GM13976 (cell line): ENCODE measurements at regions not wholly inside any gene's neighbourhood (a gene's known extent, or its start where the extent isn't known, plus 50 kb on each side); places are given as distances from the start of the nearest gene placed in this dataset.
"Not testable (repeated sequence)": the region's sequence is repeated elsewhere in the genome, so short reads cannot be mapped to it uniquely, and the experiment has no call there.

ENCODE experiments used
- DNase-seq: peaks from one replicate; pipeline ENCODE4 v3.0.0; 2012; ENCODE audit warnings: low spot score
- in situ Hi-C: fragments of 300-500 bp; cut with MboI; formaldehyde crosslinking; loops from one replicate; pipeline ENCODE4 v1.12.0; 2022; ENCODE audit warnings: low sequenced_read_pairs, mixed read lengths, inconsistent platforms; ENCODE audit not compliant: unreplicated experiment
- TF ChIP-seq, protein P1 (sequence below): IDR thresholded peaks from 2 replicates; pipeline ENCODE4 v1.5.1; 2012; ENCODE audit warnings: borderline replicate concordance, mild to moderate bottlenecking; ENCODE audit not compliant: insufficient read depth; ENCODE audit errors: extremely low read depth, missing control alignments, control extremely low read depth

DNA sequence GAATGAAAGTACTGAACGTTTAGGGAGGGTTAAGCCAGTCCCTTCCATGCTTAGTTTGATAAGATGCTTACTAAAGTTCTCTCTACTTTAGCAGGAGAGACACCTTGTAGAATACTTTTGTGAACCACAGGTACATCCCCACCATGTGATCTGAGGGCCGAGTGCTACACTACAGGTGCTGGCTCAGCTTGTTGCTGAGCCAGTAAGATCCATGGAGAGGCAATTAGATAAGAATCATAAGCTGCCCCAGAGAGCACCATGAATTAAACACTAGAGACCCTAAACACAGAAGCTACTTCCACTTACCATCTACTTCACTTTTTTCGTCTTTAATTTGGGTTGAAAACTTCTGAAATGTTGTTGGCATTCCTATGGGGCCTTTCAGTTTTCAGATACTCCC is 70.5 kb upstream of the GOLGA8B start:
- in situ Hi-C loops, result no loop called here
- no peak for DNase-seq
- TF ChIP-seq, protein P1, sequence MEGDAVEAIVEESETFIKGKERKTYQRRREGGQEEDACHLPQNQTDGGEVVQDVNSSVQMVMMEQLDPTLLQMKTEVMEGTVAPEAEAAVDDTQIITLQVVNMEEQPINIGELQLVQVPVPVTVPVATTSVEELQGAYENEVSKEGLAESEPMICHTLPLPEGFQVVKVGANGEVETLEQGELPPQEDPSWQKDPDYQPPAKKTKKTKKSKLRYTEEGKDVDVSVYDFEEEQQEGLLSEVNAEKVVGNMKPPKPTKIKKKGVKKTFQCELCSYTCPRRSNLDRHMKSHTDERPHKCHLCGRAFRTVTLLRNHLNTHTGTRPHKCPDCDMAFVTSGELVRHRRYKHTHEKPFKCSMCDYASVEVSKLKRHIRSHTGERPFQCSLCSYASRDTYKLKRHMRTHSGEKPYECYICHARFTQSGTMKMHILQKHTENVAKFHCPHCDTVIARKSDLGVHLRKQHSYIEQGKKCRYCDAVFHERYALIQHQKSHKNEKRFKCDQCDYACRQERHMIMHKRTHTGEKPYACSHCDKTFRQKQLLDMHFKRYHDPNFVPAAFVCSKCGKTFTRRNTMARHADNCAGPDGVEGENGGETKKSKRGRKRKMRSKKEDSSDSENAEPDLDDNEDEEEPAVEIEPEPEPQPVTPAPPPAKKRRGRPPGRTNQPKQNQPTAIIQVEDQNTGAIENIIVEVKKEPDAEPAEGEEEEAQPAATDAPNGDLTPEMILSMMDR, result no peak

DNA sequence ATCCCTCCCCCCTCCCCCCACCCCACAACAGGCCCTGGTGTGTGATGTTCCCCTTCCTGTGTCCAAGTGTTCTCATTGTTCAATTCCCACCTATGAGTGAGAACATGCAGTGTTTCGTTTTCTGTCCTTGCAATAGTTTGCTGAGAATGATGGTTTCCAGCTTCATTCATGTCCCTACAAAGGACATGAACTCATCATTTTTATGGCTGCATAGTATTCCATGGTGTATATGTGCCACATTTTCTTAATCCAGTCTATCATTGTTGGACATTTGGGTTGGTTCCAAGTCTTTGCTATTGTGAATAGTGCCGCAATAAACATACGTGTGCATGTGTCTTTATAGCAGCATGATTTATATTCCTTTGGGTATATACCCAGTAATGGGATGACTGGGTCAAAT is 69.9 kb upstream of the GOLGA8B start:
- in situ Hi-C loops, DNase-seq: not testable (repeated sequence)

GRCh38 chr15:34652726-34653033 is 69.2 kb upstream of the GOLGA8B start:
- no peak for DNase-seq
- in situ Hi-C loops, result no loop called here
- TF ChIP-seq, protein P1, result no peak

GRCh38 chr15:34651997-34652725 is 68.7 kb upstream of the GOLGA8B start:
- in situ Hi-C loops, result no loop called here
- DNase-seq, result no peak
- TF ChIP-seq, protein P1, result no peak

- TF ChIP-seq, protein P1, result no peak
- peak; percentile 17 for DNase-seq
- in situ Hi-C loops, result no loop called here
Measured at GRCh38 chr15:34650177-34650576, 66.7 kb upstream of the GOLGA8B start.

- in situ Hi-C loops, result no loop called here
- DNase-seq, result no peak
- TF ChIP-seq, protein P1, result no peak
Measured at GRCh38 chr15:34648294-34648631, 64.8 kb upstream of the GOLGA8B start.

DNA sequence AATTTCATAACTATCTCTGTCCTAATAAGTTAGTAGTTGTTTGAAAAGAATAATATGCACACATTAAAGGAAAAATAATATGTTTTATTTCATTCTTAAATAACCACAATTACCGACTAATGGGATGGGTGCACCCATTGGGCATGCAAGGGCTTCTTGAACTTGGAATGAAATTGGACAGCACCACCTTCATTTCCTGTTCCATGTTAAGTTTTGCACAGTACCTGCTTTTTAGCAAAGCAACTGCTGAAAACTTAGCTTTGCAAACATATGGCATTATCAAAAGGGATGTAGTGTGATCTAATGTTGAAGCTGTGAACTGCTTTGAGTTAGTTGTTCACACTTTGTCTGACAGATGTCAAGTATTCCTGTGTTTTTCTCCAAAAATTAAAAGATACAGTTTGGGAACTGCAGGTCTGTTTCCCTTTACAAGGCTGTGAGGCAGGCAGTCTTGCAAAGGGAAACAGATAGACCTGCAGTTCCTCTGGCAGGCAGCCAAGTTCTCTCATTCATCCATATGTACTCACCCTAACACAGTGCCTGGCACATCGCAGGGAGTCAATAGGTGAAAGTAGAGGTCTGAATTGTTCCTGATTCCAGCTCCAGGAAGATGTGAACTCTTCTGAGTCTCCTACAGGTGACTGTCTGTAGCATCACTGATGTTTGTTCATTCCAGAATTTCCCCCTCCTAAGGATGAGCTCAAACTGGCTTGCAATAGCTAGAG is 64.3 kb upstream of the GOLGA8B start:
- in situ Hi-C loops, result no loop called here
- DNase-seq, result no peak
- TF ChIP-seq, protein P1, result no peak
